ENCODE measurements at regions not wholly inside any gene's neighbourhood (a gene's known extent, or its start where the extent isn't known, plus 50 kb on each side); places are given as distances from the start of the nearest gene placed in this dataset.
"Not testable (repeated sequence)": the region's sequence is repeated elsewhere in the genome, so short reads cannot be mapped to it uniquely, and the experiment has no call there.

- 46 to 51% methylated on average over 3 of the region's 3 CpGs for WGBS, 2 donors
- H3K4me3 ChIP-seq (ENCODE audit: low read depth, poor library complexity, severe bottlenecking) = no peak overlapping the region
- intact Hi-C loops (cut with DNase I; ENCODE audit: low total_unique reads) = no loop called here
- no peak for TF ChIP-seq POLR2A (IDR thresholded peaks at IDR 0.05)
- no peak for TF ChIP-seq CTCF (IDR thresholded peaks at IDR 0.05)
- no peak for DNase-seq (ENCODE audit: low spot score in 2 of 2)
These were observed 138.8 kb upstream of the BANK1 start for GRCh38 chr4:101651778-101652177.

- 43 to 44% methylated on average over 3 of the region's 3 CpGs for WGBS, 2 donors
- DNase-seq (ENCODE audit: low spot score in 2 of 2) = peak in 1 of 2 donors; percentile 47
- intact Hi-C loops (cut with DNase I; ENCODE audit: low total_unique reads) = no loop called here
- TF ChIP-seq CTCF (IDR thresholded peaks at IDR 0.05) (no peak), POLR2A (IDR thresholded peaks at IDR 0.05) (no peak)
- H3K4me3 ChIP-seq (ENCODE audit: low read depth, poor library complexity, severe bottlenecking) = no peak overlapping the region
These were observed 140.6 kb upstream of the BANK1 start for GRCh38 chr4:101649790-101650515.

GRCh38 chr4:101647710-101648034 is 142.9 kb upstream of the BANK1 start:
- no peak for DNase-seq (ENCODE audit: low spot score in 2 of 2)
- H3K4me3 ChIP-seq (ENCODE audit: low read depth, poor library complexity, severe bottlenecking) = no peak overlapping the region
- no peak for TF ChIP-seq POLR2A (IDR thresholded peaks at IDR 0.05)
- TF ChIP-seq CTCF (IDR thresholded peaks at IDR 0.05) = no peak
- intact Hi-C loops (cut with DNase I; ENCODE audit: low total_unique reads) = no loop called here

- no peak for DNase-seq (ENCODE audit: low spot score in 2 of 2)
- intact Hi-C loops (cut with DNase I; ENCODE audit: low total_unique reads) = no loop called here
- WGBS, 2 donors = 81 to 88% methylated on average over 1 of the region's 1 CpG
- TF ChIP-seq POLR2A (IDR thresholded peaks at IDR 0.05) (no peak), CTCF (IDR thresholded peaks at IDR 0.05) (no peak)
- no peak overlapping the region for H3K4me3 ChIP-seq (ENCODE audit: low read depth, poor library complexity, severe bottlenecking)
These were observed 146.0 kb upstream of the BANK1 start for GRCh38 chr4:101644516-101644915.

GRCh38 chr4:101643186-101643837 is 147.2 kb upstream of the BANK1 start:
- no peak for DNase-seq (ENCODE audit: low spot score in 2 of 2)
- H3K4me3 ChIP-seq (ENCODE audit: low read depth, poor library complexity, severe bottlenecking) = no peak overlapping the region
- WGBS, 2 donors = 24 to 29% methylated on average over 2 of the region's 2 CpGs
- TF ChIP-seq POLR2A (IDR thresholded peaks at IDR 0.05) = no peak
- TF ChIP-seq CTCF (IDR thresholded peaks at IDR 0.05) = no peak
- intact Hi-C loops (cut with DNase I; ENCODE audit: low total_unique reads) = no loop called here

- intact Hi-C loops (cut with DNase I; ENCODE audit: low total_unique reads); DNase-seq (ENCODE audit: low spot score in 2 of 2); H3K4me3 ChIP-seq (ENCODE audit: low read depth, poor library complexity, severe bottlenecking): not testable (repeated sequence)
- WGBS, 2 donors = 58 to 63% methylated on average over 3 of the region's 3 CpGs
These were observed 157.8 kb upstream of the BANK1 start for GRCh38 chr4:101632766-101633165.
